ENCODE measurements at regions not wholly inside any gene's neighbourhood (a gene's known extent, or its start where the extent isn't known, plus 50 kb on each side); places are given as distances from the start of the nearest gene placed in this dataset.

GRCh38 chr14:83300476-83301064, 1766.9 kb upstream of the SEL1L start:
- Mint-ChIP-seq H3K27me3 (ENCODE audit: low read depth in 2 of 2) (no peaks in the 10 kb centered on the region), H3K4me3 (no peak overlapping the region), H3K27ac (no peak overlapping the region), H3K36me3 (no peaks in the 10 kb centered on the region), H3K4me1 (no peaks in the 10 kb centered on the region), H3K9me3 (peaks cover 0 to 4% of the 10 kb centered on the region in 2 donors)
- H3K9me3 ChIP-seq (ENCODE audit: control insufficient read depth, insufficient read depth, low read length) = no peaks in the 10 kb centered on the region
- TF ChIP-seq, protein P1, sequence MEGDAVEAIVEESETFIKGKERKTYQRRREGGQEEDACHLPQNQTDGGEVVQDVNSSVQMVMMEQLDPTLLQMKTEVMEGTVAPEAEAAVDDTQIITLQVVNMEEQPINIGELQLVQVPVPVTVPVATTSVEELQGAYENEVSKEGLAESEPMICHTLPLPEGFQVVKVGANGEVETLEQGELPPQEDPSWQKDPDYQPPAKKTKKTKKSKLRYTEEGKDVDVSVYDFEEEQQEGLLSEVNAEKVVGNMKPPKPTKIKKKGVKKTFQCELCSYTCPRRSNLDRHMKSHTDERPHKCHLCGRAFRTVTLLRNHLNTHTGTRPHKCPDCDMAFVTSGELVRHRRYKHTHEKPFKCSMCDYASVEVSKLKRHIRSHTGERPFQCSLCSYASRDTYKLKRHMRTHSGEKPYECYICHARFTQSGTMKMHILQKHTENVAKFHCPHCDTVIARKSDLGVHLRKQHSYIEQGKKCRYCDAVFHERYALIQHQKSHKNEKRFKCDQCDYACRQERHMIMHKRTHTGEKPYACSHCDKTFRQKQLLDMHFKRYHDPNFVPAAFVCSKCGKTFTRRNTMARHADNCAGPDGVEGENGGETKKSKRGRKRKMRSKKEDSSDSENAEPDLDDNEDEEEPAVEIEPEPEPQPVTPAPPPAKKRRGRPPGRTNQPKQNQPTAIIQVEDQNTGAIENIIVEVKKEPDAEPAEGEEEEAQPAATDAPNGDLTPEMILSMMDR (IDR thresholded peaks at IDR 0.05) = peak; percentile 26
- no peaks in the 10 kb centered on the region for H3K4me1 ChIP-seq (ENCODE audit: control insufficient read depth, insufficient read depth, low read length)
- H3K27me3 ChIP-seq (ENCODE audit: control insufficient read depth, insufficient read depth, low read length) = no peaks in the 10 kb centered on the region
- intact Hi-C loops (cut with micrococcal nuclease) = no loop called here
- no peak overlapping the region for H3K27ac ChIP-seq (ENCODE audit: low read length)
- H3K36me3 ChIP-seq (ENCODE audit: control insufficient read depth, insufficient read depth, low read length) = no peaks in the 10 kb centered on the region
- ATAC-seq = no peak
- no peak overlapping the region for H3K4me3 ChIP-seq (ENCODE audit: low read length)
- DNase-seq = no peak
- WGBS (ENCODE audit: insufficient coverage) = 74% methylated on average over 1 of the region's 1 CpG

- Histone ChIP-seq H3K27ac (ENCODE audit: low read length) (no peak overlapping the region), H3K9me3 (ENCODE audit: control insufficient read depth, insufficient read depth, low read length) (peaks cover 3% of the 10 kb centered on the region), H3K27me3 (ENCODE audit: control insufficient read depth, insufficient read depth, low read length) (no peaks in the 10 kb centered on the region), H3K4me3 (ENCODE audit: low read length) (no peak overlapping the region), H3K4me1 (ENCODE audit: control insufficient read depth, insufficient read depth, low read length) (no peaks in the 10 kb centered on the region), H3K36me3 (ENCODE audit: control insufficient read depth, insufficient read depth, low read length) (no peaks in the 10 kb centered on the region)
- TF ChIP-seq, protein P1 (IDR thresholded peaks at IDR 0.05) = no peak
- Mint-ChIP-seq H3K4me1 (no peaks in the 10 kb centered on the region), H3K36me3 (no peaks in the 10 kb centered on the region), H3K27me3 (ENCODE audit: low read depth in 2 of 2) (no peaks in the 10 kb centered on the region), H3K27ac (no peak overlapping the region), H3K9me3 (peaks cover 2 to 4% of the 10 kb centered on the region in 2 donors), H3K4me3 (no peak overlapping the region)
- ATAC-seq (no peak), DNase-seq (no peak)
- WGBS (ENCODE audit: insufficient coverage) = 67% methylated on average over 2 of the region's 3 CpGs
- intact Hi-C loops (cut with micrococcal nuclease) = no loop called here
Observed at GRCh38 chr14:83301791-83302190, 1768.1 kb upstream of the SEL1L start.

DNA sequence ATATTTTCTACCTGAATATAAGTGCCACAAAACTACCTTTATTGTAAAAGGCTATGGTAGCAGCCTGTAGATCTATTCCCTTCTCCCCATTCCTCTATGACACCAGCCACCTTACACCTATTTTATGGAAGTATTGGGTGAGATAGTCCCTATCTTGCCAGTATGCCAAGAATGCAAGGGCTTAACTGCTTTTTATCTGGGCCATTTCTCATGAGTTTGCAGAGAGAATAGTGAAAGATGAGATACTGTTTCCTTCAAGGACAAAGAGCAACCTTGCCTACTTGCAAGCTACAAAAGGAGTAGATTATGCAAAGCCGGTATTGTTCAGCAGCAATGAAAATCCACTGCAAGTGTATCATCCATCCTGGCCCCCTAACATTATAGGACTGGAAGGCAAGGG, 1775.6 kb upstream of the SEL1L start:
- H3K36me3 Mint-ChIP-seq = peaks cover 5% of the 10 kb centered on the region
- no peak overlapping the region for H3K4me3 Mint-ChIP-seq
- H3K36me3 ChIP-seq (ENCODE audit: control insufficient read depth, insufficient read depth, low read length) = no peaks in the 10 kb centered on the region
- H3K4me3 ChIP-seq (ENCODE audit: low read length) = no peak overlapping the region
- WGBS (ENCODE audit: insufficient coverage) = 100% methylated on average over 1 of the region's 1 CpG
- H3K9me3 ChIP-seq (ENCODE audit: control insufficient read depth, insufficient read depth, low read length) = peaks cover 4% of the 10 kb centered on the region
- intact Hi-C loops (cut with micrococcal nuclease) = no loop called here
- DNase-seq = no peak
- no peak for ATAC-seq
- no peaks in the 10 kb centered on the region for H3K4me1 ChIP-seq (ENCODE audit: control insufficient read depth, insufficient read depth, low read length)
- TF ChIP-seq, protein P1 (IDR thresholded peaks at IDR 0.05) = no peak
- no peaks in the 10 kb centered on the region for H3K4me1 Mint-ChIP-seq
- no peak overlapping the region for H3K27ac Mint-ChIP-seq
- no peak overlapping the region for H3K27ac ChIP-seq (ENCODE audit: low read length)
- H3K27me3 ChIP-seq (ENCODE audit: control insufficient read depth, insufficient read depth, low read length) = no peaks in the 10 kb centered on the region
- H3K9me3 Mint-ChIP-seq = peaks cover 6 to 15% of the 10 kb centered on the region in 2 donors
- no peaks in the 10 kb centered on the region for H3K27me3 Mint-ChIP-seq (ENCODE audit: low read depth in 2 of 2)

- TF ChIP-seq, protein P1 (IDR thresholded peaks at IDR 0.05) = no peak
- intact Hi-C loops (cut with micrococcal nuclease) = no loop called here
- H3K36me3 ChIP-seq (ENCODE audit: control insufficient read depth, insufficient read depth, low read length) = no peaks in the 10 kb centered on the region
- H3K4me3 ChIP-seq (ENCODE audit: low read length) = no peak overlapping the region
- Mint-ChIP-seq H3K4me1 (no peaks in the 10 kb centered on the region), H3K36me3 (peaks cover 5% of the 10 kb centered on the region), H3K27me3 (ENCODE audit: low read depth in 2 of 2) (no peaks in the 10 kb centered on the region), H3K4me3 (no peak overlapping the region), H3K27ac (no peak overlapping the region), H3K9me3 (peaks cover 6 to 15% of the 10 kb centered on the region in 2 donors)
- H3K9me3 ChIP-seq (ENCODE audit: control insufficient read depth, insufficient read depth, low read length) = peaks cover 4% of the 10 kb centered on the region
- no peak overlapping the region for H3K27ac ChIP-seq (ENCODE audit: low read length)
- no peak for ATAC-seq
- H3K27me3 ChIP-seq (ENCODE audit: control insufficient read depth, insufficient read depth, low read length) = no peaks in the 10 kb centered on the region
- 80% methylated on average over 3 of the region's 3 CpGs for WGBS (ENCODE audit: insufficient coverage)
- no peak for DNase-seq
- H3K4me1 ChIP-seq (ENCODE audit: control insufficient read depth, insufficient read depth, low read length) = no peaks in the 10 kb centered on the region
Observed at GRCh38 chr14:83309833-83310232, 1776.2 kb upstream of the SEL1L start.

All from natural killer cell (primary cell).